ENCODE measurements at regions not wholly inside any gene's neighbourhood (a gene's known extent, or its start where the extent isn't known, plus 50 kb on each side); places are given as distances from the start of the nearest gene placed in this dataset.
A peak's percentile ranks its signal among the peaks of the same experiment; 100 is the strongest.

DNA sequence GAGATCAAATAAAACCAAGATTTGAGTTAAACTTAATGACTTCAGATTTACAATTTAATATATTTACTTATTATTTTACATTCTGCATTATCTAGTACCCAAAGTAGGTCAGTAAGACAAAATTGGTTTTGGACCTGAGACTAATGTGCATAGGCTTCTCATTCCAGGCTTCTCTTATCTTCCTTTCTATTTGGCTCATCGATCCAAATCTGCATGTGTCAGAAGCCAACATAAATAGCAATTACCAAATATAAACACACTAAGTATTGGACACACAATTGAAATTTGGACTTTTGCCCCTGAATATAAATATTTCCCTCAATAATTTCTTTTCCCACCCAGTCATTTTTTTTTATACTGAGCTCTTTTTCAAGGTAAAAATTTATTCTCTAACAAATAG lies 290.6 kb upstream of the ARHGEF26 start:
- peaks cover 20% of the 10 kb centered on the region for H3K4me1 ChIP-seq (ENCODE audit: control insufficient read depth, extremely low read depth, insufficient read depth, low read length)
- H3K9me3 ChIP-seq (replicated peaks; ENCODE audit: control insufficient read depth, insufficient read depth, low read length), result no peaks in the 10 kb centered on the region
- no peak overlapping the region for H3K4me2 ChIP-seq (ENCODE audit: insufficient read depth, low read length)
- no peaks in the 10 kb centered on the region for H4K20me1 ChIP-seq (replicated peaks; ENCODE audit: control insufficient read depth, extremely low read depth, insufficient read depth, low read length)
- H3K4me3 ChIP-seq (replicated peaks in 1 of 3; ENCODE audit: insufficient read depth in 1 of 3, low read depth in 1 of 3, low read length in 3 of 3), result no peak overlapping the region
- TF ChIP-seq GATA2 (IDR thresholded peaks at IDR 0.05; ENCODE audit: insufficient read depth, insufficient read length, low read depth, low read length), result peak; percentile 66
- TF ChIP-seq CTCF (IDR thresholded peaks at IDR 0.05; ENCODE audit: extremely low read depth in 1 of 2, insufficient read depth in 1 of 2, low read depth in 1 of 2, low read length in 2 of 2), result no peak
- TF ChIP-seq JUN (IDR thresholded peaks at IDR 0.05; ENCODE audit: borderline replicate concordance, insufficient read depth, insufficient read length, low read depth), result no peak
- peak overlapping the region; percentile 93 for H3K27ac ChIP-seq (ENCODE audit: insufficient read depth, low read depth, low read length)
- CTCF ChIA-PET, result interaction anchor here (1.1 to 1.4 kb wide), 2 partner anchors 8 to 18 kb away, joined by 3 to 5 read pairs; no protein-coding TSS in a partner anchor
- no peak overlapping the region for H3K9ac ChIP-seq (replicated peaks; ENCODE audit: extremely low read depth, insufficient read depth, low read length)
- no peak for DNase-seq (ENCODE audit: low read depth, low spot score)
- no peaks in the 10 kb centered on the region for H3K36me3 ChIP-seq (ENCODE audit: control insufficient read depth in 2 of 2, extremely low read depth in 1 of 2, insufficient read depth in 2 of 2, low read length in 2 of 2)
- no peaks in the 10 kb centered on the region for H3K79me2 ChIP-seq (ENCODE audit: control insufficient read depth, insufficient read depth, low read length)
- peak overlapping the region; percentile 22 for H2AFZ ChIP-seq (ENCODE audit: low read depth, low read length)
- no peak for FAIRE-seq
- no TSS peak for BruUV-seq (replicated peaks)
- POLR2A ChIA-PET, result no interaction called here
- intact Hi-C loops (cut with micrococcal nuclease), result loop anchor here (1.0 kb wide), 1 partner anchor 202 kb away; no protein-coding TSS in a partner anchor
- dilution Hi-C loops (cut with MboI; ENCODE audit: extremely low pct_ligation_motif_present, low sequenced_read_pairs), result no loop called here
- H3K27me3 ChIP-seq (ENCODE audit: control insufficient read depth in 2 of 2, insufficient read depth in 2 of 2, low read length in 2 of 2), result no peaks in the 10 kb centered on the region
- H3K9me1 ChIP-seq (replicated peaks; ENCODE audit: control insufficient read depth, extremely low read depth, insufficient read depth, low read length), result no peaks in the 10 kb centered on the region

GRCh38 chr3:153835540-153835939 lies 285.6 kb upstream of the ARHGEF26 start:
- POLR2A ChIA-PET, result interaction anchor here (0.6 kb wide), 1 partner anchor 65 kb away, joined by 3 read pairs; no protein-coding TSS in a partner anchor
- DNase-seq (ENCODE audit: low read depth, low spot score) (no peak), FAIRE-seq (no peak)
- H2AFZ ChIP-seq (ENCODE audit: low read depth, low read length), result no peak overlapping the region
- no peaks in the 10 kb centered on the region for H3K79me2 ChIP-seq (ENCODE audit: control insufficient read depth, insufficient read depth, low read length)
- dilution Hi-C loops (cut with MboI; ENCODE audit: extremely low pct_ligation_motif_present, low sequenced_read_pairs), result no loop called here
- no peaks in the 10 kb centered on the region for H4K20me1 ChIP-seq (replicated peaks; ENCODE audit: control insufficient read depth, extremely low read depth, insufficient read depth, low read length)
- no peak overlapping the region for H3K4me2 ChIP-seq (ENCODE audit: insufficient read depth, low read length)
- intact Hi-C loops (cut with micrococcal nuclease), result no loop called here
- no peak overlapping the region for H3K27ac ChIP-seq (ENCODE audit: insufficient read depth, low read depth, low read length)
- H3K27me3 ChIP-seq (ENCODE audit: control insufficient read depth in 2 of 2, insufficient read depth in 2 of 2, low read length in 2 of 2), result no peaks in the 10 kb centered on the region
- BruUV-seq (replicated peaks), result no TSS peak
- H3K4me3 ChIP-seq (replicated peaks in 1 of 3; ENCODE audit: insufficient read depth in 1 of 3, low read depth in 1 of 3, low read length in 3 of 3), result no peak overlapping the region
- TF ChIP-seq FOS (IDR thresholded peaks at IDR 0.05; ENCODE audit: borderline replicate concordance, insufficient read depth, low read length) (no peak), POLR2AphosphoS5 (IDR thresholded peaks at IDR 0.05; ENCODE audit: insufficient read depth, low read depth, low read length) (no peak), MYC (IDR thresholded peaks at IDR 0.05; ENCODE audit: low read depth, low read length) (no peak), POLR2A (IDR thresholded peaks at IDR 0.05; ENCODE audit: low read depth, low read length) (no peak), JUN (IDR thresholded peaks at IDR 0.05; ENCODE audit: borderline replicate concordance, insufficient read depth, insufficient read length, low read depth) (no peak), CTCF (IDR thresholded peaks at IDR 0.05; ENCODE audit: extremely low read depth in 1 of 2, insufficient read depth in 1 of 2, low read depth in 1 of 2, low read length in 2 of 2) (no peak), GATA2 (IDR thresholded peaks at IDR 0.05; ENCODE audit: insufficient read depth, insufficient read length, low read depth, low read length) (no peak), EZH2 (IDR thresholded peaks at IDR 0.05; ENCODE audit: borderline replicate concordance, low read depth, low read length, severe bottlenecking) (no peak)
- TF ChIP-seq, protein P1, sequence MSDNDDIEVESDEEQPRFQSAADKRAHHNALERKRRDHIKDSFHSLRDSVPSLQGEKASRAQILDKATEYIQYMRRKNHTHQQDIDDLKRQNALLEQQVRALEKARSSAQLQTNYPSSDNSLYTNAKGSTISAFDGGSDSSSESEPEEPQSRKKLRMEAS (IDR thresholded peaks at IDR 0.05; ENCODE audit: insufficient read depth, insufficient read length), result no peak
- H3K36me3 ChIP-seq (ENCODE audit: control insufficient read depth in 2 of 2, extremely low read depth in 1 of 2, insufficient read depth in 2 of 2, low read length in 2 of 2), result no peaks in the 10 kb centered on the region
- H3K9me1 ChIP-seq (replicated peaks; ENCODE audit: control insufficient read depth, extremely low read depth, insufficient read depth, low read length), result no peaks in the 10 kb centered on the region
- CTCF ChIA-PET, result interaction anchor here (0.8 to 1.8 kb wide), 3 partner anchors 11 to 464 kb away, joined by 3 to 6 read pairs (median 3); no protein-coding TSS in a partner anchor
- no peaks in the 10 kb centered on the region for H3K9me3 ChIP-seq (replicated peaks; ENCODE audit: control insufficient read depth, insufficient read depth, low read length)
- H3K4me1 ChIP-seq (ENCODE audit: control insufficient read depth, extremely low read depth, insufficient read depth, low read length), result peaks cover 6% of the 10 kb centered on the region
- no peak overlapping the region for H3K9ac ChIP-seq (replicated peaks; ENCODE audit: extremely low read depth, insufficient read depth, low read length)
